ENCODE measurements at regions not wholly inside any gene's neighbourhood (a gene's known extent, or its start where the extent isn't known, plus 50 kb on each side); places are given as distances from the start of the nearest gene placed in this dataset.

GRCh38 chr2:33900610-33901009 lies 301.5 kb upstream of the FAM98A start:
- TF ChIP-seq ELF1 (IDR thresholded peaks at IDR 0.05) = no peak
- TF ChIP-seq JUND (IDR thresholded peaks at IDR 0.05) = no peak
- no peak for TF ChIP-seq USF1 (IDR thresholded peaks at IDR 0.05; ENCODE audit: borderline replicate concordance, low read depth)
- TF ChIP-seq, protein P1, sequence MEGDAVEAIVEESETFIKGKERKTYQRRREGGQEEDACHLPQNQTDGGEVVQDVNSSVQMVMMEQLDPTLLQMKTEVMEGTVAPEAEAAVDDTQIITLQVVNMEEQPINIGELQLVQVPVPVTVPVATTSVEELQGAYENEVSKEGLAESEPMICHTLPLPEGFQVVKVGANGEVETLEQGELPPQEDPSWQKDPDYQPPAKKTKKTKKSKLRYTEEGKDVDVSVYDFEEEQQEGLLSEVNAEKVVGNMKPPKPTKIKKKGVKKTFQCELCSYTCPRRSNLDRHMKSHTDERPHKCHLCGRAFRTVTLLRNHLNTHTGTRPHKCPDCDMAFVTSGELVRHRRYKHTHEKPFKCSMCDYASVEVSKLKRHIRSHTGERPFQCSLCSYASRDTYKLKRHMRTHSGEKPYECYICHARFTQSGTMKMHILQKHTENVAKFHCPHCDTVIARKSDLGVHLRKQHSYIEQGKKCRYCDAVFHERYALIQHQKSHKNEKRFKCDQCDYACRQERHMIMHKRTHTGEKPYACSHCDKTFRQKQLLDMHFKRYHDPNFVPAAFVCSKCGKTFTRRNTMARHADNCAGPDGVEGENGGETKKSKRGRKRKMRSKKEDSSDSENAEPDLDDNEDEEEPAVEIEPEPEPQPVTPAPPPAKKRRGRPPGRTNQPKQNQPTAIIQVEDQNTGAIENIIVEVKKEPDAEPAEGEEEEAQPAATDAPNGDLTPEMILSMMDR (IDR thresholded peaks at IDR 0.05) = no peak
- TF ChIP-seq EP300 (IDR thresholded peaks at IDR 0.05; ENCODE audit: borderline replicate concordance in 1 of 2, low read depth in 1 of 2, low read length in 1 of 2) = no peak
- TF ChIP-seq TAF1 (IDR thresholded peaks at IDR 0.05; ENCODE audit: borderline replicate concordance, low read depth, low read length) = no peak
- TF ChIP-seq TEAD4 (IDR thresholded peaks at IDR 0.05; ENCODE audit: borderline replicate concordance, insufficient read depth) = no peak
- TF ChIP-seq EZH2phosphoT487 (IDR thresholded peaks at IDR 0.05; ENCODE audit: borderline replicate concordance, low read depth) = no peak
- no peak for TF ChIP-seq SMC3 (IDR thresholded peaks at IDR 0.05; ENCODE audit: low read depth, low read length)
- TF ChIP-seq, protein P2, sequence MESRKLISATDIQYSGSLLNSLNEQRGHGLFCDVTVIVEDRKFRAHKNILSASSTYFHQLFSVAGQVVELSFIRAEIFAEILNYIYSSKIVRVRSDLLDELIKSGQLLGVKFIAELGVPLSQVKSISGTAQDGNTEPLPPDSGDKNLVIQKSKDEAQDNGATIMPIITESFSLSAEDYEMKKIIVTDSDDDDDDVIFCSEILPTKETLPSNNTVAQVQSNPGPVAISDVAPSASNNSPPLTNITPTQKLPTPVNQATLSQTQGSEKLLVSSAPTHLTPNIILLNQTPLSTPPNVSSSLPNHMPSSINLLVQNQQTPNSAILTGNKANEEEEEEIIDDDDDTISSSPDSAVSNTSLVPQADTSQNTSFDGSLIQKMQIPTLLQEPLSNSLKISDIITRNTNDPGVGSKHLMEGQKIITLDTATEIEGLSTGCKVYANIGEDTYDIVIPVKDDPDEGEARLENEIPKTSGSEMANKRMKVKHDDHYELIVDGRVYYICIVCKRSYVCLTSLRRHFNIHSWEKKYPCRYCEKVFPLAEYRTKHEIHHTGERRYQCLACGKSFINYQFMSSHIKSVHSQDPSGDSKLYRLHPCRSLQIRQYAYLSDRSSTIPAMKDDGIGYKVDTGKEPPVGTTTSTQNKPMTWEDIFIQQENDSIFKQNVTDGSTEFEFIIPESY (IDR thresholded peaks at IDR 0.05; ENCODE audit: borderline replicate concordance, low read depth) = no peak
- TF ChIP-seq NFIC (IDR thresholded peaks at IDR 0.05; ENCODE audit: borderline replicate concordance) = no peak
- no peak for TF ChIP-seq POLR2AphosphoS5 (IDR thresholded peaks at IDR 0.05; ENCODE audit: low read depth, low read length)
- TF ChIP-seq REST (IDR thresholded peaks at IDR 0.05; ENCODE audit: low read depth, low read length) = no peak

Data from SK-N-SH (cell line).